HG03521 (cell line): ENCODE measurements at regions not wholly inside any gene's neighbourhood (a gene's known extent, or its start where the extent isn't known, plus 50 kb on each side); places are given as distances from the start of the nearest gene placed in this dataset.

Experiments used
- ATAC-seq: cut with Tn5 transposase; IDR thresholded peaks from one replicate; pipeline ENCODE4 v1.9.1; 2021; ENCODE audit warnings: mild to moderate bottlenecking, moderate library complexity; ENCODE audit not compliant: unreplicated experiment

DNA sequence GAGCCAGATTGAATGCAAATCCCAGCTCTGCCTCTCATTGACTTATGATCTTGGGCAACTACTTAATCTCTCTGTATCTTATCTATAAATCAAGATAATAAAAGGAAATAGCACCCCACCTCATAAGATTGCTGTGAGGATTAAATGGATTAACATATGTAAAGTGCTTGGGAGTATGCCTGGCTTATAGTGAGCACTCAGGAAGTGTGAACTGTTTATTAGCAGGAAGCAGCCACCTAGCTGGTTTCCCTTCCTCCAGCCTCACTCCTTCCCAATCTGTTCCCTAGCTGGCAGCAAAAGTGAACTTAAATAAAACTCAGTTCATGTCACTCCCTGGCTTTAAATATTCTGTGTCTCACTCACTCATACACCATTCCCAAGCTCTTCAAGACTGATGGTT is 526.6 kb upstream of the PKDCC start:
- no peak for ATAC-seq

- no peak for ATAC-seq
Observed at GRCh38 chr2:41527525-41528323, 520.1 kb upstream of the PKDCC start.

GRCh38 chr2:41535575-41535974 is 512.2 kb upstream of the PKDCC start:
- ATAC-seq, result no peak

- ATAC-seq, result no peak
Observed at GRCh38 chr2:41540272-41540998, 507.4 kb upstream of the PKDCC start.

DNA sequence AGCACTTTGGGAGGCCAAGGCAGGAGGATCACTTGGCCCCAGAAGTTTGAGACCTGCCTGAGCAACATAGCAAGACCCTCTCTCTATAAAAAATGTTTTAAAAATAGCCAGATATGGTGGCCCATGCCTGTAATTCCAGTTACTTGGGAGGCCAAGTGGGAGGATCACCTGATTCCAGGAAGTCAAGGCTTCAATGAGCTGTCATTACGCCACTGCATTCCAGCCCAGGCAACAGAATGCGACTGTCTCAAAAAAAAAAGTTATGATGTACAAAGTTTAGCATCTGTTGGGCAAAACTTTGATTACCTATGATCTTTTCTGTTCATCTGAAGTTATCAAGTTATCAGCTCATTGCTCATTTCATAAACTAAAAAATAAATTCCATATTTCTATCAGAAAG is 504.1 kb upstream of the PKDCC start:
- ATAC-seq, result no peak

DNA sequence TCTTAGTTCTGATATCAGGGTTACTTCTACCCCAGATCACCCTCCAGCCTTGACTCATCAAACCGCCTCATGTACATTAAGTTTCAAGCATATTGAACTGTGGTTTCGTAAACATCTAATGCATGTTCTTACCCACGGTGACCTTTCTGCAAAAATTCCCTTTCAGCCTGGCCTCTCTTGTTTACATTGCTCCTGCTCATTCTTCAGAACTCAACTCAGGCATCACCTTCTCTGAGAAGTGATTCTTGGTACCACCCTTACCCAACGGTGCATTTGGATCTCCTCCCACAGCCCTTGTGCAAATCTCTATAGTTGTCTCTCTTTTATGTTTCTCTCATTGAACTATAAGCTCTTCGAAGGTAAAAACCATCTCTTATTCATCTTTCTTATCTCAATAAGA is 503.1 kb upstream of the PKDCC start:
- no peak for ATAC-seq

- ATAC-seq, result no peak
Observed at GRCh38 chr2:41546031-41546430, 501.8 kb upstream of the PKDCC start.

DNA sequence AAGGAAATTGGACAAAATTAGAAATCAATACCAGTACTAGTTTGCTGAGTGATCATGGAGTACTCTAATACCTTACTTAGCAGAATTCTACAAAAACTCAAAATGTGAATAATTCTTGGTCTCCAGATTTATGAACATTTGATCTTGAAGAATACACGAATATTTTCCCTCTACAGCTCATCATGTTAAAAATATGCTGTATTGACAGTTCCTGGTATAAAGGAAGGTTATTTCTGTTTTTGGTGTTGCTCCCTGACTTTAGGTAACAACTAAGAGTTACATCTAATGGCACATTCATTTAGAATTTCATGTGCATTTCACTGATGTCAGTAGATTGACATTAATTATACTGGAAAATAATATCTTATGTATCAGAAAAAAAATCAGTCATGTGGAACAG is 479.2 kb upstream of the PKDCC start:
- ATAC-seq, result no peak

- ATAC-seq, result no peak
Observed at GRCh38 chr2:41572154-41572553, 475.7 kb upstream of the PKDCC start.

- no peak for ATAC-seq
Observed at GRCh38 chr2:41576423-41576822, 471.4 kb upstream of the PKDCC start.

GRCh38 chr2:41579806-41580205 is 468.0 kb upstream of the PKDCC start:
- ATAC-seq, result no peak

DNA sequence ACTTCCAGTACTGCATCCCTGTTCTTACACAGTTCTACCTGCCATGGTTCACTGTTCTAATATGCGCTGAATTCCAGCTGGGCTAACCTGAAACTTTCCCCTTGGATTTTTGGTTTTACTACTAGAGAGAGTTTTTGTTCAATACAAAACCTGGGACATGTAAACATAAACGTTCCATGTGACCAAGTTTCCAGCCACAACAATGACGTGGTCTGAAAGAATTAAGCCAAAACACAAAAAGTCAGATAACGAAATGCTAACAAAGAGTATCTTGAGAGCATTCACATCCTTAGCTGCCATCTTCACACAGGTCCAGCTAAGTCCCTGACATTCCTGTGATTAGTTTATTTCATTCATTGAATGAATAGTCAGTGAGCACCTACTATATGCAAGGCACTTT is 467.0 kb upstream of the PKDCC start:
- no peak for ATAC-seq

GRCh38 chr2:41595240-41595639 is 452.6 kb upstream of the PKDCC start:
- no peak for ATAC-seq

DNA sequence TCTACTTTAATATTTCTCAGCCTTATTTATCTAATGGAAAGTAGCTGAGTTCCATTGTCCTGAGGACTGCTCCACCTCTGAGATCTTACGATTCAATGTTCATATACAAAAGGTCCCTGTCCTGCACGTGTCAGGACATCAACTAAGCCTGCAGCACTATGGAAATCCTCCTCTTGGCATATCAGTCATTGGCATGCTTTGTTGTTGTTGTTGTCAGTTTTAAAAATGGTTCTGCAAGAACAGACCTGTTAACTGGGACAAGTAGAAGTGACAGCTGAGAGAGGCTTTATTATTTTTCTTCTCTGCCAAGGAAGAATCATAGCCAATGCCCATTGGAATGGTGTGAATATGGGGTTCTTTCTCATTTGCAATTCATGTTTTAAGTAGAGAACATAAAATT is 450.1 kb upstream of the PKDCC start:
- ATAC-seq, result no peak

DNA sequence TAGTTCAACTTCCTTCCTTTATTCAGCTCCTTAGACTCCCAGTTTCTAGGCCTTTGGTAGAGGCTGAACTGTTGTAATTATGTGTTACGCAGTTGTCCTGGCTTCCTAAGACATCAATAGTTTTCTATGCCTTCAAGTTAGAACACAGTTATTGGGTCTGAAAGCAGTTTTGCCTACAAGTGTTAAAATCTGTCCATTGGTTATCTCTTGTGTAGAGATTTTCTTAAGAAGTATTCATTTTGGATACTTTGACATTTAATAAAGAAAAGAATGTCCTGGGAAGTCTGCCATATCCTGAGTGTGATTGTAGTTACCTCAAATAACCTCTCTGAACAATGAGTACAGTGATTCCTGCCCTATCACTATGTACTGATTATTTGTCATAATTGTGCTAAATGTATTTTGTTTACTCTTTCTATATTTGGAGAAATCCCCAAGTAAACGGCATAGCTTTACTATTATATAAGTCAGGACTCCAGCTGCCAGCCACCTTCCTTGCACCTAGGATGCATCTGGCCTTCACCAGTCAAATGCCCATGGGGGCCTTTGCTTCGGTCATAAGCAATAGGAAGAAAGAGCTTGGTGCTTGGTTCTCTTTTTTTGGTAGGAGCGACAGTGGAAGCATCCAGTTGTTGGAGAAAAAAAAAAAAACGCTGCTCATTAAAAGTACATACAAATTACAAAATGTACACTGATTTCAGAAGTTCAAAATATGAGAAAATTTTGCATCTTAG is 449.5 kb upstream of the PKDCC start:
- ATAC-seq, result no peak

DNA sequence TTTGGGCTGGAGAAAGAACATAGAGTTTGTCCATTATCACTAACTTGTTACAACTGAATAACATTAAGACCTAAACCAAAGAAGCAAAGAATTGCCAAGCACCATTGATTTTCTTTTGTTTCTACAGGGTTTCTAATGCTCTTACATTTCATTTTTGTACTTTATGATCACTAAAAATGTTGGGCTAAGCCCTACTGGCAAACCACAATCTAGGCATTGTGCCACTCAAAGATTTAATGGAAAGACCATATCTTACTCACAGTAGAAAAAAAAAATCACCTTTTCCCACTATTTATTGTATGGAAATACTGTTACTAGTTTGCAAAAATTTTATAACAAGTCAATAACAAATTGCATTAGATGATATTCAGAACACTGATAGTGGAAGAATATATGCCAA is 447.4 kb upstream of the PKDCC start:
- no peak for ATAC-seq

DNA sequence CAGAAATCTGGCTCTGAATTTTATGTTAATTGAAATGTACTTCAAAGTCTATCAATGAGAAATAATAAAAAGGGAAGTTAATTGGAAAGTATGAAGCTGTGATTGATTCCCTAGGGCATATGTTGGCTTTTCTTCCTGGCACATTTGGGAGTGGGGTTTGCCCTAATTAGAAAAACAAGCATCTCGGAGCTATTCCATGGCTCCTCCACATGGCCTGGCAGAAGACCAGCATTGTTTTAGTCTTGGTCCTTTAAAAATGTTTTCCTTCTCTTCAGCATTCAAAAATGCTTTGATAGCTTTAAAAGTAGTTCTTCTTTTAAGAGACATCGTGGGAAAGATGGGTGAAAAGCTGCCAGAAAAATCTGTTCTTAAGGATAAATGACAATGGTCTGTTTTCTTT is 445.5 kb upstream of the PKDCC start:
- no peak for ATAC-seq

GRCh38 chr2:41605311-41605710 is 442.5 kb upstream of the PKDCC start:
- no peak for ATAC-seq

GRCh38 chr2:41605914-41606313 is 441.9 kb upstream of the PKDCC start:
- no peak for ATAC-seq

DNA sequence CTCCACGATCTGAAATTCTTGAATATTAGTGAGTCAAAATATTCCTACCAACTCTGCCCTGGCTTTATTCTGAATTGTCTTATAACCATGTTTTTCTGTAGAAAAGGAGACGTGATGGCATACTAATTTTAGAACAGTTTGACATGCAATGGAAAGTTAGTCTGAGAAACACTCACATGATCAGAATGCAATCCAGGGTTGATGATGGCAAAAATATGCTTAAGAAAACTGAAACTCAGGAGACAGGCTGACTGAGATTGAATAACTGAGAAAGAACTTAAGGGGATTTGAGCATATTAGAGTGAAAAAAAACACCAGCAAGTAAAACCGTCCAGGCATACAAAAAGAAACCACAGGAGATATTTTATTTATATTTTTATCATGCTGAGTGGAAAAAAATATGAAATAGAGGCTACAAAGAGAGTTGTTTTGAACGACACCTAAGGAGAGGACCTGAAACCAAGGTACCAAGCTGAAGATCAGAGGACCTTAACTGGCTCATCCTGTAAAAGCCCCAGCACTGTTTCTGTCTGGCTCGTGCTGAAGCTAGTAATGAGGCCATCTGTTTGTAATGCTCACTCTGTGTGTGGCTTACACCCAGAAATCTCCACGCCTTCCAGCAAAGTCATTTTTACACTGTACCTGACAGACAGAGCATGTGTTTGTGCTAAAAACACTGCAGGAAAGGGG is 437.2 kb upstream of the PKDCC start:
- ATAC-seq, result no peak

DNA sequence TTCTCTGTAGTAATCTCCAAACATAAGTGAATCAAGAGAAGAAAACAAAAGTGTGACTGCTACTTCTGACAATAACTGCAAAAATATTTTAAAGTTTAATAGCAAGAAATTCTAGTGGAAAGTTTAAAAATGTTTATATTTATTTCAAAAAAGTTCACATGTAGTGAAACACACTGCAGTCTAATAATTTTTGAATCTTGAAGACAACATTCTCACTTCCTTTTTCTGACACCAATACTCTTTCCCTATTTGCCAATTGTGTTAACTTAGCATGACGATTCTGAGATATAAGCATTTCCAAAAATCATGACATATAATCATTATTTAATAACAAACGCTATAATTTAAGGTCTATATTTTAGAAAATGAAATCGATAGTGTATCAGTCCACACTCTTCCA is 429.1 kb upstream of the PKDCC start:
- ATAC-seq, result no peak
